Nucleus accumbens (tissue), 56 donors: ENCODE measurements at regions not wholly inside any gene's neighbourhood (a gene's known extent, or its start where the extent isn't known, plus 50 kb on each side); places are given as distances from the start of the nearest gene placed in this dataset.

Source experiments
- DNase-seq, 56 donors: peaks; one replicate each; lab custom pipeline; 2025; lab: John Stamatoyannopoulos, UW

DNA sequence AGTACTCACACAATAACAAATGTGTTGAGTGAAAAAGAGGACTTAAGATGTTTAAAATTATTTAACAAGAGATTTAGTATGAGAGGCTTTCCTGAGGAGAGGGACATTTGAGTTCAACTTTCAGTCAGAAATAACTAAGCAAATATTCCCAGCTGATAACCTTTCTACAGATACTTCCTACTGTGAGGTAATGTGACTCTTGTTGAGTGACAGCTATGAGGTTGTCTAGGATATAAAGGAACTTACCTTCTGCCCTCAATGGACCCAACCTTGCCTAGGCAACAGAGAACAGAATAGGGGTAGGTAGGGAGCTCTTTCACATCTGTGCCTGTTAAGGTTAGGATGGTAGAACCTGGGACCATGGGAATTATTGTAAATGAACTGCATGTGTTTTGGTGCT lies 54.7 kb downstream of the GLUD2 start:
- DNase-seq, result no peak

DNA sequence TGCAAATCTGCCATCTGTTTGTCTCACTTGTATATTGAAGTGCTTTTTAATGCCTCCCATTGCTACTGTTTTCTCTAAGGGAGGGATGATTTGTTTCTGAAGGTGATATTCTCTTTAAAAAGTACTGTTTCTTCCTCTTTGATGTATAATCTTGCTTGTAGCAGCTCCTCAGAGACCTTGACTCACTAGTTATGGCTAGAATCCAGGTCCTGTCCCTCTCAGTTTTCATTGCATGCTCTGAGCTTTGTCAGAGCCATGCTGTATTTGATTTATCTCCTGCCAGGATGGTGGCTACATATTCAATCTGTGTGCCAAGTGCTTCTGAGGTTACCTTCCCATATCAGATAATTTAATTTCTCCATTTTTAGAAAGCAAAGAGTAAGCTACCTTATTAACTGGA lies 56.0 kb downstream of the GLUD2 start:
- DNase-seq, result no peak

DNA sequence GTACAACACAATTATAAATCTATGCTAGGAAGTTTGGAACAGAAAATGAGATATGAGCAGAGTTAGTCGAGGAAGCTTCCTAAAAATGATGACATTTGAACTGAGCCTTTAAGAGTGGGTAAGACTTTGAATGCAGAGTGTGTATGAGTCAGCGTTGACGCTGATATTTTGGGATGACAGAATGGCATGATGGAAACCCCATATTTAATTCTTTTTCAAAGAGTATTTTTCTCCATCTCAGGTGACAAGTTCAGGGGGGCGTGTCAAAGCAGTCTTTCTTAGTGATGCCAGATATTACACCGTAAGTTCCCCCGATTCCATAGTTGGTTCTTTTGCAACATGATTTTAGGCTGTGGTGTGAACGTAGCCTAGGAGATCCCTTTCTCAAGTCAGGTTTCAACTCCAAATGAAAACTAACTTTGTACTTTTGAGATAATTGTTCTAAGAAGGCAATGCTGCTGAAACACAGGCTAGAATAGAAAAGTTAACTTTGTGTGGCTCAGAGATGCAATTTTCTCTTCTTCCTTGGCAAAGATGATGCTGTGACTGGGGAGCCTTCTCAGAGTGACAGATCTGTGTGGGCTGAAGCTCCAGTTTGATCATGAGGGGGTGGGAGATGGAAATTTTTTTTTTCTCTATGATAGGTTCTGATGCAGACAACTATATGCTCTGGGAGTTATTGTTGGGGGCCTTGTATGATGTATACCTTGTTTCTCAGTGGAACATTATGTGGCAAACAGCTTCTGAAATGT lies 59.2 kb downstream of the GLUD2 start:
- peak in 23 of 56 donors; percentile 0 to 44 (median 9) for DNase-seq

DNA sequence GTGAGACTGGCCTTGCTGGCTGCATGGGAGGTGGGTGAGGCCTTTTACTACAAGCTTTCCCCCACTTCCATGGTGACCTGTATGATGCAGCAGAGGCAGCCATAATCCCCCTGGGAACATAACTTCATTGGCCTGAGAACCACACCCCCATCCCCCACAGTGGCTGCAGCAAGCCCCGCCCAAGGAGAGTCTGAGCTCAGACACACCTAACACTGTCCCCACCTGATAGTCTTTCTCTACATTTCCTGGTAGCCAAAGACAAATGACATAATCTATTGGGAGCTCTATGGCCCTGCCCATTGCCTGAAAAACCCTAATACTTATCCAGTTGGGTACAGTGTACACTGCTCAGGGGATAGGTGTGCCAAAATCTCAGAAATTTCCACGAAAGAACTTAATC lies 62.6 kb downstream of the GLUD2 start:
- DNase-seq, result no peak

DNA sequence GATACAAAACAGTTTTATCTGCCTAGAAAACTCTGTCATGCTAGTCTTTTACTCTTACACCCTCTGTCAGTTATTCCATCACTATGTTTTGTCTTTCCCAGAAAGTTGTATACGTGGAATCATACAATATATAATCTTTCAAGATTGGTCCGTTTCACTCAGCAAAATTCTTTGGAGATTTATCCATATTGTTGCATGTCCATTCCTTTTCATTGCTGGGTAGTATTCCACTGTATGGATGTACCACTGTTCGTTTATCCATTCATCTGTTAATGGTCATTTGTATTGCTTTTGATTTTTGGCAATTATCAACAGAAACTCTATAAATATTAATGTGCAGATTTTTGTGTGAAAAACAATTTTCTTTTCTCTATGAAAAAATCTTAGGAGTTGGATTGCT lies 63.1 kb downstream of the GLUD2 start:
- no peak for DNase-seq

DNA sequence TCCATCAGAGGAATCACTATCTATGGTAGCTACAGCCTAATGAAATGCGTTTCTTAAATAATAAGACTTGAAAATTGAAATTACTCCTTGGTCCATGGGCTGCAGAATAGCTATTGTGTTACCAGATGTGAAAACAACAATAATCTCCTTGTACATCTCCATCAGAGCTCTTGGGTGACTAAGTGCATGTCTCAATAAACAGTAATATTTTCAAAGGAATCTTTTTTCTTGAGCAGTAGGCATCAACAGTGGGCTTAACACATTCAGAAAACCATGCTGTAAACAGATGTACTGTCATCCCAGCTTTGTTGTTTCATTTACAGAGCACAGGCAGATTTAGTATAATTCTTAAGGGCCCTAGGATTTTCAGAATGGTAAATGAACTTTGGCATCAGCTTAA lies 67.3 kb downstream of the GLUD2 start:
- DNase-seq, result no peak

DNA sequence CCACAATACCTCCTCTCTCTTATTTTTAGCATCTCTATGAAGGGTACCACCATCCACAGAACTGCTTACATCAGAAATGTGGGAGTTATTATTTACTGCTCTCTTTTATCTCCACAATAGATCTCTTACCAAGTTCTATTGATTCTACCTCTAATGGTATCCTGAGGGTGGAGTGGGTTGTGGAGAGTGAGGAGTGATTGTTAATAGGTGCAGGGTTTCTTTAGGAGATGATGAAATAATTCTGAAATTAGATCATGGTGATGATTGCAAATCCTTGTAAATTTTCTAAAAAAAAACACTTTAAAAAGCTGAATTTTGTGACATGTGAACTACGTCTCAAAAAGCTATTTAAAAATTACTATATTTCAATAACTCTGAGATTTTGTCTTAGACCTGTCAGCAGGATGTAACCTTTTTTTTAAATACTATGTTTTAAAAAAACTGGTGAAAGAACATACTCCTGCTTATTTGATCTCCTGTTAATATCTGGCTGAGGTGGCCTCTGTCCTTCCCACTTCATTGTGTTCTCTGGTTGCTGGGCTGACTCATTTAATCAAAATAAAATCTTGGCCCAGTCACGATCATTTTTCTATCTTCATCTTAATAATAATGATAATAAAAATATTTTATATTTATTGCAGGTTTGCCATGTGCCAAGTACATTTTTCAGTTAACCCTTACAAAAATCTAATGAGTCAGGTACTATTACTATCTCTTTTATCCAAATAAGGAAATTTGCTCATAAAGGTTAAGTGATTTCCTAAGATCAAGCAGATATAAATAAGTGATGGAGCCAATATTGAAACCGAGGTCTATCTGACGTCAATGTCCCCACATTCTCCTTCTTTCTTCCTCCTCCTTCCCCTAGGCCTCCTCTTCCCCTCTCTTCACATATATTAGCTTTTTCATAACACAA lies 73.5 kb downstream of the GLUD2 start:
- no peak for DNase-seq

DNA sequence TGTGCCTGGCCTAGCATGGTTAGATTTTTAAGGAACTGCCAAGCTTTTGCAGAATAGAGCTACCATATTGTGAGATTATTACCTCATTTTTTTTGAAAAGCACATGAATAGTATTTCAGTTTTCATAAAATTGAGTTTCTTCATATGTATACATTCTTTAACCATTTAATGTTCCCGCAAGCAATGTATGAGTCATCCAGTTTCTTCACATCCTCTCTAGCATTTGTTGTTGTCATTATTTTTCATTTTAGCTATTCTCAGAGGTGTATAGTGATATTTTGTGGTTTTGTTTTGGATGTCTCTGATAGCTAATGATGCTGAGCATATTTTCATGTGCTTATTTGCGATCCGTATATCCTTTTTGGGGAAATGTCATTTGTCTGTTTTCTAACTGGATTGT lies 74.9 kb downstream of the GLUD2 start:
- DNase-seq, result no peak

DNA sequence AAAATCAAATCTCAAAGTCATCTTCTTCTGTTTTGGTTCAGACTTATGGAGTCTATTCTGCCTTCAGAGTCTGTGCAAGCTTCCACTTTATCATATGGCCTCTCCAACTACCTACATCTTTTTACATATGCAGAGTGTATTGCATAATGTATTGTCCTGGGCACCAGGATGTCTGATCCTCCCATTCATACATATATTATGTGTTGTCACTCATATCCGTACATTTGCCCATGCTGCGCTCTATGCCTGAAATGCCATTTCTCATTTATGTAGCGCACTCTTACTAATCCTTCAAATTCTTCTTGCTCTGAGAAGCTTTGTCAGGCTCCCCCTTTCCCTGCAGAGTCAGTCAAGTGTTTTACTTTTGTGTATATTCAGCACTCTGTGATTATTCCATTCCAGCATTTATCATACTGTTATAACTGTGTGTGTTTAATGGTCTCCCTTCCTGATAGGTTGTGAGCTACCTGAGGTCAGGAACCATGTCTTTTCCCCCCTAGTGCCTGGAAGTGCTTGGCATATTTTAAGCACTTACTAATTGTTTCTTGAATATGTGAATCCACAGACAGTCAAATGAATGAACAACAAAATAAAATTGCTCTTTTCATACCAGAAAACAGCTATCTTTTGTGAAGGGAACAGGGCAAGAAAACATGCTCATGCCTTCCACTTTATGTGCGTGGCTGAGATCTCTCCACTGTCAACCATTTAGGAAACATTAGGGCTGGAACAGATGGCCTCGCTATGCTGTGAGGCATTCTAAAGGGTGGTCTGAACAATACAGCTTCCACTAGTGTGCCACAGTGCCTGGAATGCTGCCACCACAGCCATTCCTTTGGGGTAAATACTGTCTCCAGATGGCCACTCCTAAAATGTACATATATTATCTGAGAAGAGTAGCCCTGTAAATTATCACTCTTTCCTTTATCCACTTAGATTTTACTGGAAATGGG lies 81.8 kb downstream of the GLUD2 start:
- DNase-seq, result no peak

DNA sequence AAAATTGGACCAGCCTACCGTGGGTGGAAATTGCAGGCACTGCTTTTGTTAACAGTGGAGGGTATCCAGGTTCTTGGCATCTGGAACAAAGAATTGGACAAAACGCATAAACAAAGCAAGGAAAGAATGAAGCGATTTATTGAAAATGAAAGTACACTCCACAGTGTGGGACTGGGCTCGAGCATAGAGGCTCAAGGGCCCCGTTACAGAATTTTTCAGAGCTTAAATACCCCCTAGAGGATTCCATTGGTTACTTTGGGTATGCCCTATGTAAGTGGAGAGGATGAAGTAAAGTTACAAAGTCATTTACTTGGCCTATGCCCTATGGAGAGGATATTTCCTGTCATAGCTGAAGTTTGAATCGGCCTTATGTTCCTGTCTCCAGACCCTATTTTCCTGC lies 85.3 kb downstream of the GLUD2 start:
- DNase-seq, result no peak

DNA sequence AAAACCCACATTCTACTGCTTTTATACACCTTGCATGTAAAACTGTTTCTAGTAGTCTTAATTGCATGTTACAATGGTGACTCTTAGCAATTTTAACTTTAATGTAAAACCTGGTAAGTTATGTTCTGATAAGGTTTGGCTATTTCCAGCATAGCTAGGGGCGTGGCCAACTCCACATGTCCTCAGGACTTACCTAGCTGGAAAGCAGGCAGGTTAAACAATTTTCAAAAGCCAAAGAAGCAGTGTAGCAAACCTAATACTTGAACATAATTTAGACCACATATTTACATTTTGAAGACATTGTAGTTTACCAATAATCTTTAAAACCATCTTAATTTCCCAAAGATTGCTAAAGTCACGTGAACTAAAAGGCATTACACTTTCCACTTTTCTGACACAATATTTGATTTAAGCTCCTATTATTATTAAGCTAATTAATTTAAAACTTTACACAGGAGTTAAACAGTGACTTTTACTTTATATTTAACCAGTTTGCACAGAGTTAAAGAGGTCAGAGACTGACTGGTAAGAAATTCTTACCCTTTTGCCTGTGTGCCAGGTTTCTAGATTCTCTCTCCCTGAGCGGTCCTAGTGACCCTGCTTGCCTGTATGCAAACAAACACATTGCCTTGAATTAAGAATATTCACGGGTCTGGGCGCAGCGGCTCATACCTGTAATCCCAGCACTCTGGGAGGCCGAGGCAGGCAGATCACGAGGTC lies 88.2 kb downstream of the GLUD2 start:
- DNase-seq, result no peak

DNA sequence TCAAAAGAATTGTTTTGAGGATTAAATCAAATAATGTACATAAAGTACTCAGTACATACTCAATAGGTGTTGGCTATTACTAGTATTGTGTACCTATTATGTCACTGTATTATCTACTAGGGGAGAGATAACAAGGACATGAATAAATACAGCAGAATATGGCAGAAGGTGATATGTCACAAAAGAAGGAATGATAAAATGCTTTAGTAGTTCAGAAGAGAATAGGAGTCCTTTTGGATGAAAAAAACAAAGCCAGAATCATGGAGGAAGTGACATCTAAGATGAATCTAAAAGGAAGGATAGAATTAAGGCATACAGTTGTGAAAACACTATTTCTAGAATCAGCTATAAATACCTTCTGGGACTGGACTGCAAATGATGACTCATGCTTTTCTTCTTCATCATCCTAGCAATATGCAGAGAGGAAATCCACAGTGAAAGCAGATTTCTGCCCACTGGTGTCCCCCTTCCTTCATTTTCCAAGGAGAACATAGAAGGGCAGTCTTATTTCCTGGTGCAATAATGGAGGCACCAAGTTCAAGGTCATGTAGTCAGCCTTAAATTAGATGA lies 98.7 kb downstream of the GLUD2 start:
- DNase-seq, result no peak

DNA sequence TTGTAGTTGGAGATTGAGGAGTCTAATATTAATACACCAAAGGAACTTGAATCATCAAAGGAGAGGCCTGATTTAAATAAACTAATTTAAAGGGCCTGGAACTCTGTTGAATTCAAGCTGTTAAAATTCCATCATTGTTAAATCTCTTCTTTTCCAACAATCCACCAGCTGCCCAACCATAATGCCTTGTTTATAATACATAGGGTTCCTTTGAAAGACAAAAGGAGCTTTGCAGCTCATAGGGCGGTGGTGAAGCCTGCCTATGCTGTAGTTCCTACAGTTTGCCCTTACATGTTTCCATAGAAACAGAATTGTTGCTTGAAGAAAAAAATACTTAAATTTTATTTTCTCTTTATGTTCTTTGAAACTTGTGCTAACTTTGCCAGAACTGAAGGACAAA lies 102.8 kb downstream of the GLUD2 start:
- DNase-seq, result no peak

DNA sequence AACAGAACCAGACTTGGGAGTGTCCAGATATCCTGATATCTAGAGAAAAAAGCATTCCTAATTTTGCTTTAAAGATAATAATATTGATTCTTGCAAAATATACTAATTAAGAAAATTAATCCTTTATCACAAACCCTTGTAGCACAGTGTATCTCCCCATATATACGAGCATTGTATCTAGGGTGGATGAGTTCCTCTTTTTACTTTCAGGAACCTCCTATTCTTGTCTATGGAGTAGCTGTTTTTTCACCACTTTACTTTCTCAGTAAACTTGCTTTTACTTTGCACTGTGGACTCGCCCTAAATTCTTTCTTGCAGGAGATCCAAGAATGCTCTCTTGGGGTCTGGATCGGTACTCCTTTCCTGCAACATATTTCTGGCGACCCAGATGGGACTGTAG lies 103.9 kb downstream of the GLUD2 start:
- no peak for DNase-seq

DNA sequence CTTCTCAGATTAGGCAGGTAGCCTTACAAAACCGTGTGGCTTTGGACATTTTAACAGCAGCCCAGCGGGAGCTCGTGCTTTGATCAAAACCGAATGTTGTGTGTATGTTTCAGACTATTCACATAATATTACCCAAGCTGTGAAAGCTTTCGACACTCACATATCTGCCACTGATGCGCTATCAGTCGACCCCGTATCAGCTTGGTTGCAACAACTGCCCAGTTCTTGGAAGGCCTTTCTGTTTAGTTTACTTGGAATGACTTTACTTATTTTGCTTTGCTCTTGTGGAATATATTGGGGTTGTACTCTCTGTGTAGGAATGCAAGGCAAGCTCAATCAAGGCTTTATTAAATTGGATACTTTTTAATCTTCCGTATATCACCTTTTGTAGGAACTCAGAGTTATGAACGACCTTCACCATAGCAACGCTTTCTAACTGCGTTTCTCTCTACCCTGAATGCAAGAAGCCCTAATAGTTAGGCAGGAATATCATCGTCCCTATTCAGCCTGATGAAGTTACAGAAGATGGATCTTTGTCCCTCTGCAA lies 107.5 kb downstream of the GLUD2 start:
- no peak for DNase-seq

DNA sequence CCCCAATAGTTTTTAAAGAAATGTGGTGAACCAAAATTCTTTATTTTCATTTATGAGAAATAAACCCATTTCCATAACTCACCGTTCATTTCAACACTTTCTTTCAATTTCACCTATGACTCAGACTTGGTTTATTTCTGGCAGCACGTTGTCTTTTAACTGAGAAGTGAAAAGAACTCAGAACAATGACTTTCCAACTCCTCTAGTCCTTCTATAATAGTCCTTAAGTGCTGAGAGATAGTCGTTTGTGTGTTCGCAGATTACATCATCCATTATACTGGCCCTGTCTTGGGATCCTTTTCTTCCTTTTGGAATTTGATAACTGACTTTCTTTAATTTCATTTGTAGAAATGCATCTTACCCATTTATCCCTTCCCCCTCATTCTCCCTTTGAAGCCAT lies 113.6 kb downstream of the GLUD2 start:
- DNase-seq, result no peak

DNA sequence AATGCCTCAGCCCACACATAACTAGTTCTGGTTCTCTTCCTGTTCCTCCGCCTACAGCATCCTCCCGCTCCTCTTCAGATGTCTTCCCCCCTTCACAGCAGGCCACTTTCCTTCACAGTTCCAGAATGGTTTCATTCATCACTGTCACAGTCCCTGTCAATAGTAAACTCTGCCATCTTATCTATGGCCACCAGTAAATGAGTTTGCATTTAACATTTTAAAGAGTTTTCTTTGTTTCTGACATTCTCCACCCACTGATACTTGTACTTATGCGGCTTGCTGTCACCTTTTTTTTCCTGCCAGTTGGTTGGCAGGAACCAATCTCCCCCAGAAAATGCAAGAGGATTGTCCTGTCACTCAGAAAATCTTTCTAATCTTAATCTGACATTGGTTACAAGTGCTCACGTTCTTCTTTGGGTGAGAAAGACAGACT lies 114.1 kb downstream of the GLUD2 start:
- peak in 7 of 56 donors; percentile 0 to 6 (median 2) for DNase-seq

DNA sequence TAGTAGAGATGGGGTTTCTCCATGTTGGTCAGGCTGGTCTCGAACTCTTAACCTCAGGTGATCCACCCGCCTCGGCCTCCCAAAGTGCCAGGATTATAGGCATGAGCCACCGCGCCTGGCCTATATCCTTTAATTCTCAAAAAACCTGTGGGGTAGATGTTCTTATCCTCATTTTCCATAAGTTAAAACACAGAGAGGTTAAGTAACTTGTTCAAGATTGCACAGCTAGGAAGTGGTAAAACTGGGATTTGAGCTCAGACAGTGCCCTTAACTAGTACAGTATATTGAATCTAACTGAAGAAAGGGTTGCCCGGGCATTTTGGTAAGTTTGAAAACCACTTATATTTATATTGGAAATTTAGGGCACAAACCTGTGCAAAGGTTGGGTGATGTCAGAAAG lies 116.0 kb downstream of the GLUD2 start:
- DNase-seq, result no peak

DNA sequence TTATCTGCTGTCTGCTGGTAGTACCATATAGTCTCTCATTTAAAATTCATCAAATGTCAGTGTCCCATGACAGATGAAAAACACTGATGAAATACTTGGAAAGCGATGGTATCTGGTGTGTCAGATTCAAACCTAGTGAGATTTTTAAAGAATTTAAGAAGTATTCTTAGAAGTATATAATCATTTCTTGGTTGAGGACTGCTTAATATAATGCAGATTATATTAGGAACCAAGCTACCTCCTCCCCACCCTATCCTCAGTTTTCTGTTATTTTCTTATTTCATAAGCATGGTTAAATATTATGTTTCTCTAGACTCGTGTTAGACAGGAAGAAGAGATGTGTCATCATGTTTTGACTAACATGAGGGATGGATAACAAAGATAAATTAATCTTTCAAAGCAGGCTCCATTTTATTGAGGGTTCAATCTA lies 118.5 kb downstream of the GLUD2 start:
- no peak for DNase-seq
